Cardiac muscle cell (in vitro differentiated cells and primary cell): ENCODE measurements at regions not wholly inside any gene's neighbourhood (a gene's known extent, or its start where the extent isn't known, plus 50 kb on each side); places are given as distances from the start of the nearest gene placed in this dataset.

Source experiments
- DNase-seq, 2 donors: peaks; one replicate each; pipeline versions ENCODE4 v3.0.0 to v3.0.0-alpha.2; 2010 to 2017; ENCODE audit warnings: low read depth in 1 of 2, low spot score in 1 of 2
- H3K27ac ChIP-seq: fragments of 200-600 bp; sonication (generic); 2 replicates; pipeline ENCODE4 v1.5.1; 2016
- H3K27me3 ChIP-seq: fragments of 200-600 bp; sonication (generic); 2 replicates; pipeline ENCODE4 v1.6.0; 2016; ENCODE audit warnings: control low read depth
- H3K36me3 ChIP-seq: fragments of 200-600 bp; sonication (generic); 2 replicates; pipeline ENCODE4 v1.5.1; 2016; ENCODE audit warnings: control low read depth
- H3K4me1 ChIP-seq: fragments of 200-600 bp; sonication (generic); 2 replicates; pipeline ENCODE4 v1.8.1; 2017; ENCODE audit warnings: low read depth, mild to moderate bottlenecking, mixed run types
- H3K4me3 ChIP-seq: fragments of 200-600 bp; sonication (generic); 2 replicates; pipeline ENCODE4 v1.5.1; 2016; ENCODE audit warnings: mild to moderate bottlenecking
- H3K9me3 ChIP-seq: fragments of 200-600 bp; sonication (generic); 2 replicates; pipeline ENCODE4 v1.5.1; 2017; ENCODE audit warnings: low read depth, mild to moderate bottlenecking, control low read depth
- CTCF ChIP-seq: IDR thresholded peaks from 2 replicates; pipeline ENCODE4 v1.5.1; 2012; ENCODE audit warnings: low read depth, mild to moderate bottlenecking, low read length

GRCh38 chr2:41907771-41908207 lies 140.0 kb upstream of the PKDCC start:
- Histone ChIP-seq H3K9me3 (no peaks in the 10 kb centered on the region), H3K4me1 (peaks cover 16% of the 10 kb centered on the region), H3K36me3 (no peaks in the 10 kb centered on the region), H3K4me3 (no peak overlapping the region), H3K27ac (no peak overlapping the region), H3K27me3 (no peaks in the 10 kb centered on the region)
- no peak for DNase-seq
- TF ChIP-seq CTCF = no peak

- no peak for TF ChIP-seq CTCF
- no peak for DNase-seq
- no peak overlapping the region for H3K4me3 ChIP-seq
- peaks cover 10% of the 10 kb centered on the region for H3K4me1 ChIP-seq
- no peaks in the 10 kb centered on the region for H3K27me3 ChIP-seq
- H3K36me3 ChIP-seq = no peaks in the 10 kb centered on the region
- H3K27ac ChIP-seq = no peak overlapping the region
- no peaks in the 10 kb centered on the region for H3K9me3 ChIP-seq
Measured at GRCh38 chr2:41908349-41908748, 139.5 kb upstream of the PKDCC start.

- no peak overlapping the region for H3K4me3 ChIP-seq
- H3K27ac ChIP-seq = no peak overlapping the region
- no peak for TF ChIP-seq CTCF
- no peaks in the 10 kb centered on the region for H3K27me3 ChIP-seq
- no peak for DNase-seq
- H3K36me3 ChIP-seq = no peaks in the 10 kb centered on the region
- H3K4me1 ChIP-seq = peaks cover 7% of the 10 kb centered on the region
- no peaks in the 10 kb centered on the region for H3K9me3 ChIP-seq
Measured at GRCh38 chr2:41909584-41909983, 138.2 kb upstream of the PKDCC start.

GRCh38 chr2:41910126-41910525 lies 137.7 kb upstream of the PKDCC start:
- H3K36me3 ChIP-seq = no peaks in the 10 kb centered on the region
- no peak overlapping the region for H3K27ac ChIP-seq
- no peaks in the 10 kb centered on the region for H3K9me3 ChIP-seq
- H3K4me3 ChIP-seq = no peak overlapping the region
- no peaks in the 10 kb centered on the region for H3K27me3 ChIP-seq
- peaks cover 7% of the 10 kb centered on the region for H3K4me1 ChIP-seq
- TF ChIP-seq CTCF = no peak
- DNase-seq = no peak

- Histone ChIP-seq H3K36me3 (no peaks in the 10 kb centered on the region), H3K9me3 (no peaks in the 10 kb centered on the region), H3K27me3 (no peaks in the 10 kb centered on the region), H3K27ac (no peak overlapping the region), H3K4me1 (peaks cover 7% of the 10 kb centered on the region), H3K4me3 (no peak overlapping the region)
- no peak for TF ChIP-seq CTCF
- no peak for DNase-seq
Measured at GRCh38 chr2:41911033-41911432, 136.8 kb upstream of the PKDCC start.

- TF ChIP-seq CTCF = no peak
- Histone ChIP-seq H3K36me3 (no peaks in the 10 kb centered on the region), H3K4me3 (no peak overlapping the region), H3K27me3 (no peaks in the 10 kb centered on the region), H3K27ac (no peak overlapping the region), H3K9me3 (no peaks in the 10 kb centered on the region), H3K4me1 (peaks cover 7% of the 10 kb centered on the region)
- DNase-seq = no peak
Measured at GRCh38 chr2:41912337-41912736, 135.5 kb upstream of the PKDCC start.
